H1 (cell line): ENCODE measurements at regions not wholly inside any gene's neighbourhood (a gene's known extent, or its start where the extent isn't known, plus 50 kb on each side); places are given as distances from the start of the nearest gene placed in this dataset.

Experiments used
- CTCF ChIA-PET: fragments of 300-600 bp; sonication (Branson Sonifier 250); formaldehyde crosslinking; loops from one replicate; lab custom pipeline; 2021; ENCODE audit not compliant: partially characterized antibody; lab: Charles Lee
- POLR2A ChIA-PET: fragments of 300-600 bp; sonication (Branson Sonifier 250); formaldehyde crosslinking; loops from one replicate; lab custom pipeline; 2021; ENCODE audit warnings: inconsistent platforms; ENCODE audit not compliant: partially characterized antibody; lab: Charles Lee
- DNase-seq, 2 experiments: peaks; one replicate each; pipeline versions ENCODE4 v3.0.0 to v3.0.0-alpha.2; 2010 to 2022; ENCODE audit warnings: low spot score in 2 of 2, low read depth in 1 of 2, mixed read lengths in 1 of 2
- FAIRE-seq: peaks from 2 replicates; lab custom pipeline; 2011; peaks lifted over from hg19 to GRCh38; lab: Jason Lieb, UNC
- H2AFZ ChIP-seq: 2 replicates; pipeline ENCODE4 v1.8.1; 2012; ENCODE audit warnings: low read length, inconsistent platforms
- H2AK5ac ChIP-seq: 2 replicates; pipeline ENCODE4 v1.6.1; 2013; ENCODE audit warnings: low read depth, low read length
- H2BK120ac ChIP-seq: replicated peaks from 2 replicates; pipeline ENCODE3; 2013; ENCODE audit warnings: low read depth, low read length, inconsistent platforms
- H2BK12ac ChIP-seq: 2 replicates; pipeline ENCODE4 v1.6.1; 2013; ENCODE audit warnings: low read depth, low read length
- H2BK15ac ChIP-seq: 2 replicates; pipeline ENCODE4 v1.6.1; 2013; ENCODE audit warnings: low read length
- H2BK20ac ChIP-seq: 2 replicates; pipeline ENCODE4 v1.6.1; 2013; ENCODE audit warnings: low read length
- H2BK5ac ChIP-seq: 2 replicates; pipeline ENCODE4 v1.6.1; 2013; ENCODE audit warnings: low read depth, low read length
- H3K14ac ChIP-seq: 2 replicates; pipeline ENCODE4 v1.6.1; 2013; ENCODE audit warnings: inconsistent platforms; ENCODE audit not compliant: insufficient read length
- H3K18ac ChIP-seq: 2 replicates; pipeline ENCODE4 v1.6.1; 2013; ENCODE audit warnings: low read length; ENCODE audit errors: extremely low read depth
- H3K23ac ChIP-seq: 2 replicates; pipeline ENCODE4 v1.6.1; 2013; ENCODE audit warnings: inconsistent platforms; ENCODE audit not compliant: insufficient read length
- H3K23me2 ChIP-seq: 2 replicates; pipeline ENCODE4 v1.6.1; 2013; ENCODE audit warnings: low read depth, low read length
- H3K27ac ChIP-seq: 2 replicates; pipeline ENCODE4 v1.6.1; 2011; ENCODE audit warnings: low read depth, low read length, inconsistent platforms
- H3K27me3 ChIP-seq, 4 experiments: replicated peaks in 1 of 4; 1 replicate in 1 of 4; 2 replicates in 3 of 4; pipeline versions ENCODE4 v1.6.1 to v1.8.1; 2011 to 2013; ENCODE audit warnings: low read length in 3 of 4, mild to moderate bottlenecking in 3 of 4, inconsistent platforms in 2 of 4, mixed read lengths in 2 of 4, moderate library complexity in 1 of 4; ENCODE audit not compliant: control insufficient read depth in 3 of 4, insufficient read depth in 3 of 4; ENCODE audit errors: extremely low read depth in 1 of 4
- H3K36me3 ChIP-seq, 4 experiments: 2 replicates each; pipeline versions ENCODE4 v1.6.1 to v1.8.1; 2011 to 2013; ENCODE audit warnings: mild to moderate bottlenecking in 4 of 4, low read length in 3 of 4, moderate library complexity in 2 of 4, control low read depth in 1 of 4, inconsistent platforms in 1 of 4; ENCODE audit not compliant: insufficient read depth in 4 of 4, control insufficient read depth in 2 of 4
- H3K4ac ChIP-seq: replicated peaks from 2 replicates; pipeline ENCODE3; 2013; ENCODE audit warnings: low read length, low read depth, mixed read lengths, inconsistent platforms; ENCODE audit not compliant: insufficient read length
- H3K4me1 ChIP-seq, 4 experiments: replicated peaks in 1 of 4; 1 replicate in 1 of 4; 2 replicates in 3 of 4; pipeline versions ENCODE4 v1.6.1 to v1.8.1; 2011 to 2013; ENCODE audit warnings: low read length in 3 of 4, inconsistent platforms in 2 of 4, mixed read lengths in 1 of 4; ENCODE audit not compliant: insufficient read depth in 4 of 4, control insufficient read depth in 3 of 4
- H3K4me2 ChIP-seq, 2 experiments: 2 replicates each; pipeline versions ENCODE4 v1.6.1 to v1.8.1; 2011 to 2013; ENCODE audit warnings: low read depth in 2 of 2, low read length in 2 of 2, control low read depth in 1 of 2, inconsistent platforms in 1 of 2, mild to moderate bottlenecking in 1 of 2; ENCODE audit not compliant: insufficient read depth in 1 of 2
- H3K4me3 ChIP-seq, 4 experiments: fragments of 200-600, 300-600 bp in 1 of 4; sonication (generic), shearing (Covaris generic), sonication (Bioruptor Twin) in 1 of 4; 2 replicates each; pipeline versions ENCODE4 v1.5.1 to v1.8.1; 2011 to 2016; ENCODE audit warnings: low read length in 4 of 4, low read depth in 3 of 4, control low read depth in 2 of 4, inconsistent platforms in 2 of 4, mild to moderate bottlenecking in 2 of 4, mixed read lengths in 1 of 4, moderate library complexity in 1 of 4; ENCODE audit not compliant: insufficient read depth in 2 of 4; ENCODE audit errors: extremely low read depth in 1 of 4
- H3K56ac ChIP-seq: replicated peaks from 2 replicates; pipeline ENCODE3; 2013; ENCODE audit warnings: low read depth, mild to moderate bottlenecking, mixed read lengths, low read length, inconsistent platforms; ENCODE audit not compliant: insufficient read length
- H3K79me1 ChIP-seq: 2 replicates; pipeline ENCODE4 v1.6.1; 2013; ENCODE audit warnings: low read depth, low read length, control low read depth
- H3K79me2 ChIP-seq, 2 experiments: 2 replicates each; pipeline versions ENCODE4 v1.6.1 to v1.8.1; 2012 to 2013; ENCODE audit warnings: low read length in 2 of 2, mild to moderate bottlenecking in 2 of 2, inconsistent platforms in 1 of 2; ENCODE audit not compliant: insufficient read depth in 2 of 2, control insufficient read depth in 1 of 2
- H3K9ac ChIP-seq, 4 experiments: replicated peaks in 1 of 4; 1 replicate in 1 of 4; 2 replicates in 3 of 4; pipeline versions ENCODE4 v1.6.1 to v1.8.1; 2011 to 2013; ENCODE audit warnings: low read depth in 3 of 4, low read length in 3 of 4, control low read depth in 2 of 4, mild to moderate bottlenecking in 2 of 4, moderate library complexity in 2 of 4, inconsistent platforms in 1 of 4; ENCODE audit errors: extremely low read depth in 1 of 4
- H3K9me3 ChIP-seq, 2 experiments: 2 replicates each; pipeline versions ENCODE4 v1.6.1 to v1.8.1; 2012 to 2013; ENCODE audit warnings: mild to moderate bottlenecking in 2 of 2, moderate library complexity in 2 of 2, control low read depth in 1 of 2, inconsistent platforms in 1 of 2, low read depth in 1 of 2, low read length in 1 of 2, mixed read lengths in 1 of 2; ENCODE audit not compliant: insufficient read depth in 2 of 2
- H4K20me1 ChIP-seq, 2 experiments: replicated peaks in 1 of 2; 2 replicates each; pipeline versions ENCODE3 to v1.8.1; 2011 to 2013; ENCODE audit warnings: inconsistent platforms in 2 of 2, low read length in 2 of 2, mild to moderate bottlenecking in 1 of 2; ENCODE audit not compliant: insufficient read depth in 2 of 2, control insufficient read depth in 1 of 2
- H4K5ac ChIP-seq: 2 replicates; pipeline ENCODE4 v1.6.1; 2013; ENCODE audit warnings: low read length, low read depth, mixed read lengths, inconsistent platforms; ENCODE audit not compliant: insufficient read length
- H4K8ac ChIP-seq: 2 replicates; pipeline ENCODE4 v1.8.0; 2013; ENCODE audit warnings: mild to moderate bottlenecking, moderate library complexity, low read length, inconsistent platforms; ENCODE audit not compliant: insufficient read depth; ENCODE audit errors: extremely low read depth
- H4K91ac ChIP-seq: replicated peaks from 2 replicates; pipeline ENCODE3; 2013; ENCODE audit warnings: low read length, mixed read lengths, inconsistent platforms; ENCODE audit not compliant: insufficient read length
- EGR1 ChIP-seq: IDR thresholded peaks from 2 replicates; pipeline ENCODE4 v1.6.1; 2011; ENCODE audit warnings: low read depth, low read length, borderline replicate concordance
- SP2 ChIP-seq: IDR thresholded peaks from 2 replicates; pipeline ENCODE4 v1.6.1; 2012; ENCODE audit warnings: mild to moderate bottlenecking, low read length, inconsistent platforms
- TAF1 ChIP-seq: IDR thresholded peaks from 2 replicates; pipeline ENCODE4 v1.6.1; 2011; ENCODE audit warnings: mild to moderate bottlenecking, low read depth, low read length
- WGBS, 2 experiments: shearing (Covaris generic) in 1 of 2; methylation state at CpG; one replicate each; pipeline versions ENCODE4 v1.1.6 to v1.1.7; 2013 to 2015; ENCODE audit warnings: low lambda C conversion rate in 2 of 2, mixed read lengths in 2 of 2, inconsistent platforms in 1 of 2, low coverage in 1 of 2, missing lambda C conversion rate in 1 of 2; ENCODE audit not compliant: insufficient replicate concordance in 2 of 2, insufficient coverage in 1 of 2, insufficient read length in 1 of 2; ENCODE audit errors: extremely low coverage in 1 of 2, missing lambda C conversion rate in 1 of 2; 5-methylcytosine and 5-hydroxymethylcytosine counted together

GRCh38 chr13:73825143-73825542 lies 309.1 kb downstream of the KLF12 start:
- no peak overlapping the region for H2BK12ac ChIP-seq
- H3K23ac ChIP-seq = no peak overlapping the region
- H4K5ac ChIP-seq = no peak overlapping the region
- no peaks in the 10 kb centered on the region for H3K79me2 ChIP-seq
- no peak overlapping the region for H3K4ac ChIP-seq
- H3K18ac ChIP-seq = no peak overlapping the region
- H2BK5ac ChIP-seq = no peak overlapping the region
- no peak overlapping the region for H2BK120ac ChIP-seq
- no peak overlapping the region for H3K56ac ChIP-seq
- H2BK20ac ChIP-seq = no peak overlapping the region
- H3K27ac ChIP-seq = no peak overlapping the region
- no peak overlapping the region for H3K9ac ChIP-seq
- no peak overlapping the region for H3K14ac ChIP-seq
- no peaks in the 10 kb centered on the region for H3K9me3 ChIP-seq
- no peak overlapping the region for H4K8ac ChIP-seq
- H3K79me1 ChIP-seq = no peaks in the 10 kb centered on the region
- H3K36me3 ChIP-seq = no peaks in the 10 kb centered on the region
- H4K20me1 ChIP-seq = no peaks in the 10 kb centered on the region
- no peaks in the 10 kb centered on the region for H3K23me2 ChIP-seq
- DNase-seq (no peak), FAIRE-seq (no peak)
- H2BK15ac ChIP-seq = no peak overlapping the region
- H2AK5ac ChIP-seq = no peak overlapping the region
- H3K4me1 ChIP-seq = no peaks in the 10 kb centered on the region; a peak in 1 of 7 replicates
- no peak overlapping the region for H3K4me3 ChIP-seq
- no peak overlapping the region for H2AFZ ChIP-seq
- H3K27me3 ChIP-seq = no peaks in the 10 kb centered on the region
- CTCF ChIA-PET = interaction anchor here (0.6 kb wide), 2 partner anchors 87 to 944 kb away, joined by 3 to 6 read pairs; no protein-coding TSS in a partner anchor
- POLR2A ChIA-PET = interaction anchor here (0.7 kb wide), 1 partner anchor 186 kb away, joined by 3 read pairs; no protein-coding TSS in a partner anchor
- no peak overlapping the region for H3K4me2 ChIP-seq
- no peak overlapping the region for H4K91ac ChIP-seq
- WGBS, 2 experiments = 91% methylated on average over 3 of the region's 3 CpGs; no CpG with 5 or more reads in 1 of the 2 experiments
- TF ChIP-seq TAF1 (no peak), SP2 (no peak), EGR1 (no peak)
